H1 (cell line): ENCODE measurements at regions not wholly inside any gene's neighbourhood (a gene's known extent, or its start where the extent isn't known, plus 50 kb on each side); places are given as distances from the start of the nearest gene placed in this dataset.

Experiments
- CTCF ChIA-PET: fragments of 300-600 bp; sonication (Branson Sonifier 250); formaldehyde crosslinking; loops from one replicate; lab custom pipeline; 2021; ENCODE audit not compliant: partially characterized antibody; lab: Charles Lee
- POLR2A ChIA-PET: fragments of 300-600 bp; sonication (Branson Sonifier 250); formaldehyde crosslinking; loops from one replicate; lab custom pipeline; 2021; ENCODE audit warnings: inconsistent platforms; ENCODE audit not compliant: partially characterized antibody; lab: Charles Lee
- DNase-seq, 2 experiments: peaks; one replicate each; pipeline versions ENCODE4 v3.0.0 to v3.0.0-alpha.2; 2010 to 2022; ENCODE audit warnings: low spot score in 2 of 2, low read depth in 1 of 2, mixed read lengths in 1 of 2
- FAIRE-seq: peaks from 2 replicates; lab custom pipeline; 2011; peaks lifted over from hg19 to GRCh38; lab: Jason Lieb, UNC
- H2AFZ ChIP-seq: 2 replicates; pipeline ENCODE4 v1.8.1; 2012; ENCODE audit warnings: low read length, inconsistent platforms
- H2AK5ac ChIP-seq: 2 replicates; pipeline ENCODE4 v1.6.1; 2013; ENCODE audit warnings: low read depth, low read length
- H2BK120ac ChIP-seq: replicated peaks from 2 replicates; pipeline ENCODE3; 2013; ENCODE audit warnings: low read depth, low read length, inconsistent platforms
- H2BK12ac ChIP-seq: 2 replicates; pipeline ENCODE4 v1.6.1; 2013; ENCODE audit warnings: low read depth, low read length
- H2BK15ac ChIP-seq: 2 replicates; pipeline ENCODE4 v1.6.1; 2013; ENCODE audit warnings: low read length
- H2BK20ac ChIP-seq: 2 replicates; pipeline ENCODE4 v1.6.1; 2013; ENCODE audit warnings: low read length
- H2BK5ac ChIP-seq: 2 replicates; pipeline ENCODE4 v1.6.1; 2013; ENCODE audit warnings: low read depth, low read length
- H3K14ac ChIP-seq: 2 replicates; pipeline ENCODE4 v1.6.1; 2013; ENCODE audit warnings: inconsistent platforms; ENCODE audit not compliant: insufficient read length
- H3K18ac ChIP-seq: 2 replicates; pipeline ENCODE4 v1.6.1; 2013; ENCODE audit warnings: low read length; ENCODE audit errors: extremely low read depth
- H3K23ac ChIP-seq: 2 replicates; pipeline ENCODE4 v1.6.1; 2013; ENCODE audit warnings: inconsistent platforms; ENCODE audit not compliant: insufficient read length
- H3K23me2 ChIP-seq: 2 replicates; pipeline ENCODE4 v1.6.1; 2013; ENCODE audit warnings: low read depth, low read length
- H3K27ac ChIP-seq: 2 replicates; pipeline ENCODE4 v1.6.1; 2011; ENCODE audit warnings: low read depth, low read length, inconsistent platforms
- H3K27me3 ChIP-seq, 4 experiments: replicated peaks in 1 of 4; 1 replicate in 1 of 4; 2 replicates in 3 of 4; pipeline versions ENCODE4 v1.6.1 to v1.8.1; 2011 to 2013; ENCODE audit warnings: low read length in 3 of 4, mild to moderate bottlenecking in 3 of 4, inconsistent platforms in 2 of 4, mixed read lengths in 2 of 4, moderate library complexity in 1 of 4; ENCODE audit not compliant: control insufficient read depth in 3 of 4, insufficient read depth in 3 of 4; ENCODE audit errors: extremely low read depth in 1 of 4
- H3K36me3 ChIP-seq, 4 experiments: 2 replicates each; pipeline versions ENCODE4 v1.6.1 to v1.8.1; 2011 to 2013; ENCODE audit warnings: mild to moderate bottlenecking in 4 of 4, low read length in 3 of 4, moderate library complexity in 2 of 4, control low read depth in 1 of 4, inconsistent platforms in 1 of 4; ENCODE audit not compliant: insufficient read depth in 4 of 4, control insufficient read depth in 2 of 4
- H3K4ac ChIP-seq: replicated peaks from 2 replicates; pipeline ENCODE3; 2013; ENCODE audit warnings: low read length, low read depth, mixed read lengths, inconsistent platforms; ENCODE audit not compliant: insufficient read length
- H3K4me1 ChIP-seq, 4 experiments: replicated peaks in 1 of 4; 1 replicate in 1 of 4; 2 replicates in 3 of 4; pipeline versions ENCODE4 v1.6.1 to v1.8.1; 2011 to 2013; ENCODE audit warnings: low read length in 3 of 4, inconsistent platforms in 2 of 4, mixed read lengths in 1 of 4; ENCODE audit not compliant: insufficient read depth in 4 of 4, control insufficient read depth in 3 of 4
- H3K4me2 ChIP-seq, 2 experiments: 2 replicates each; pipeline versions ENCODE4 v1.6.1 to v1.8.1; 2011 to 2013; ENCODE audit warnings: low read depth in 2 of 2, low read length in 2 of 2, control low read depth in 1 of 2, inconsistent platforms in 1 of 2, mild to moderate bottlenecking in 1 of 2; ENCODE audit not compliant: insufficient read depth in 1 of 2
- H3K4me3 ChIP-seq, 4 experiments: fragments of 200-600, 300-600 bp in 1 of 4; sonication (generic), shearing (Covaris generic), sonication (Bioruptor Twin) in 1 of 4; 2 replicates each; pipeline versions ENCODE4 v1.5.1 to v1.8.1; 2011 to 2016; ENCODE audit warnings: low read length in 4 of 4, low read depth in 3 of 4, control low read depth in 2 of 4, inconsistent platforms in 2 of 4, mild to moderate bottlenecking in 2 of 4, mixed read lengths in 1 of 4, moderate library complexity in 1 of 4; ENCODE audit not compliant: insufficient read depth in 2 of 4; ENCODE audit errors: extremely low read depth in 1 of 4
- H3K56ac ChIP-seq: replicated peaks from 2 replicates; pipeline ENCODE3; 2013; ENCODE audit warnings: low read depth, mild to moderate bottlenecking, mixed read lengths, low read length, inconsistent platforms; ENCODE audit not compliant: insufficient read length
- H3K79me1 ChIP-seq: 2 replicates; pipeline ENCODE4 v1.6.1; 2013; ENCODE audit warnings: low read depth, low read length, control low read depth
- H3K79me2 ChIP-seq, 2 experiments: 2 replicates each; pipeline versions ENCODE4 v1.6.1 to v1.8.1; 2012 to 2013; ENCODE audit warnings: low read length in 2 of 2, mild to moderate bottlenecking in 2 of 2, inconsistent platforms in 1 of 2; ENCODE audit not compliant: insufficient read depth in 2 of 2, control insufficient read depth in 1 of 2
- H3K9ac ChIP-seq, 4 experiments: replicated peaks in 1 of 4; 1 replicate in 1 of 4; 2 replicates in 3 of 4; pipeline versions ENCODE4 v1.6.1 to v1.8.1; 2011 to 2013; ENCODE audit warnings: low read depth in 3 of 4, low read length in 3 of 4, control low read depth in 2 of 4, mild to moderate bottlenecking in 2 of 4, moderate library complexity in 2 of 4, inconsistent platforms in 1 of 4; ENCODE audit errors: extremely low read depth in 1 of 4
- H3K9me3 ChIP-seq, 2 experiments: 2 replicates each; pipeline versions ENCODE4 v1.6.1 to v1.8.1; 2012 to 2013; ENCODE audit warnings: mild to moderate bottlenecking in 2 of 2, moderate library complexity in 2 of 2, control low read depth in 1 of 2, inconsistent platforms in 1 of 2, low read depth in 1 of 2, low read length in 1 of 2, mixed read lengths in 1 of 2; ENCODE audit not compliant: insufficient read depth in 2 of 2
- H4K20me1 ChIP-seq, 2 experiments: replicated peaks in 1 of 2; 2 replicates each; pipeline versions ENCODE3 to v1.8.1; 2011 to 2013; ENCODE audit warnings: inconsistent platforms in 2 of 2, low read length in 2 of 2, mild to moderate bottlenecking in 1 of 2; ENCODE audit not compliant: insufficient read depth in 2 of 2, control insufficient read depth in 1 of 2
- H4K5ac ChIP-seq: 2 replicates; pipeline ENCODE4 v1.6.1; 2013; ENCODE audit warnings: low read length, low read depth, mixed read lengths, inconsistent platforms; ENCODE audit not compliant: insufficient read length
- H4K8ac ChIP-seq: 2 replicates; pipeline ENCODE4 v1.8.0; 2013; ENCODE audit warnings: mild to moderate bottlenecking, moderate library complexity, low read length, inconsistent platforms; ENCODE audit not compliant: insufficient read depth; ENCODE audit errors: extremely low read depth
- H4K91ac ChIP-seq: replicated peaks from 2 replicates; pipeline ENCODE3; 2013; ENCODE audit warnings: low read length, mixed read lengths, inconsistent platforms; ENCODE audit not compliant: insufficient read length
- BACH1 ChIP-seq: IDR thresholded peaks from 2 replicates; pipeline ENCODE4 v1.6.1; 2012; ENCODE audit warnings: low read length, improper control_type of control experiment
- BCL11A ChIP-seq, 2 experiments: IDR thresholded peaks; one replicate each; pipeline ENCODE4 v1.6.1; 2011; ENCODE audit warnings: low read depth in 2 of 2, low read length in 2 of 2, mild to moderate bottlenecking in 2 of 2
- CBX8 ChIP-seq: fragments of 300-800, 300-1000 bp; sonication (generic); IDR thresholded peaks from 2 replicates; pipeline ENCODE4 v1.7.1; 2016; ENCODE audit warnings: low read depth, low read length, borderline replicate concordance
- CHD1 ChIP-seq: IDR thresholded peaks from 2 replicates; pipeline ENCODE4 v1.6.1; 2012; ENCODE audit warnings: low read depth, low read length, improper control_type of control experiment
- CREB1 ChIP-seq: IDR thresholded peaks from 2 replicates; pipeline ENCODE4 v1.6.1; 2012; ENCODE audit warnings: inconsistent platforms
- EP300 ChIP-seq, 2 experiments: IDR thresholded peaks; 1 replicate in 1 of 2; 2 replicates in 1 of 2; pipeline ENCODE4 v1.6.1; 2011 to 2012; ENCODE audit warnings: low read depth in 2 of 2, low read length in 2 of 2, mild to moderate bottlenecking in 2 of 2, borderline replicate concordance in 1 of 2, inconsistent platforms in 1 of 2, moderate library complexity in 1 of 2
- EZH2 ChIP-seq: fragments of 200-600 bp; sonication (generic); IDR thresholded peaks from 2 replicates; pipeline ENCODE4 v1.7.1; 2012; ENCODE audit warnings: low read depth, mild to moderate bottlenecking, moderate library complexity, low read length, inconsistent platforms; ENCODE audit not compliant: severe bottlenecking
- FOSL1 ChIP-seq: IDR thresholded peaks from 2 replicates; pipeline ENCODE4 v1.6.1; 2011; ENCODE audit warnings: mild to moderate bottlenecking, low read depth, low read length, moderate library complexity; ENCODE audit not compliant: insufficient read depth
- JUND ChIP-seq: IDR thresholded peaks from 2 replicates; pipeline ENCODE4 v1.6.1; 2011; ENCODE audit warnings: mild to moderate bottlenecking, improper control_type of control experiment, low read length
- KDM4A ChIP-seq: IDR thresholded peaks from one replicate; pipeline ENCODE4 v1.7.1; 2012; ENCODE audit warnings: low read depth, mild to moderate bottlenecking, moderate library complexity, low read length, inconsistent platforms; ENCODE audit not compliant: severe bottlenecking
- NRF1 ChIP-seq: IDR thresholded peaks from 2 replicates; pipeline ENCODE4 v1.6.1; 2011; ENCODE audit warnings: mild to moderate bottlenecking, low read depth, low read length, improper control_type of control experiment
- POU5F1 ChIP-seq: IDR thresholded peaks from 2 replicates; pipeline ENCODE4 v1.6.1; 2011; ENCODE audit warnings: low read depth, mild to moderate bottlenecking, low read length, moderate library complexity
- SIX5 ChIP-seq: IDR thresholded peaks from 2 replicates; pipeline ENCODE4 v1.6.1; 2011; ENCODE audit warnings: mild to moderate bottlenecking, low read depth, low read length
- TBP ChIP-seq: IDR thresholded peaks from 2 replicates; pipeline ENCODE4 v1.6.1; 2011; ENCODE audit warnings: low read depth, low read length, improper control_type of control experiment
- TCF12 ChIP-seq: IDR thresholded peaks from 2 replicates; pipeline ENCODE4 v1.6.1; 2011; ENCODE audit warnings: low read depth, mild to moderate bottlenecking, low read length
- WGBS, 2 experiments: shearing (Covaris generic) in 1 of 2; methylation state at CpG; one replicate each; pipeline versions ENCODE4 v1.1.6 to v1.1.7; 2013 to 2015; ENCODE audit warnings: low lambda C conversion rate in 2 of 2, mixed read lengths in 2 of 2, inconsistent platforms in 1 of 2, low coverage in 1 of 2, missing lambda C conversion rate in 1 of 2; ENCODE audit not compliant: insufficient replicate concordance in 2 of 2, insufficient coverage in 1 of 2, insufficient read length in 1 of 2; ENCODE audit errors: extremely low coverage in 1 of 2, missing lambda C conversion rate in 1 of 2; 5-methylcytosine and 5-hydroxymethylcytosine counted together
- TF ChIP-seq, protein P1 (sequence below): IDR thresholded peaks from 2 replicates; pipeline ENCODE4 v1.6.1; 2012; ENCODE audit warnings: inconsistent platforms

DNA sequence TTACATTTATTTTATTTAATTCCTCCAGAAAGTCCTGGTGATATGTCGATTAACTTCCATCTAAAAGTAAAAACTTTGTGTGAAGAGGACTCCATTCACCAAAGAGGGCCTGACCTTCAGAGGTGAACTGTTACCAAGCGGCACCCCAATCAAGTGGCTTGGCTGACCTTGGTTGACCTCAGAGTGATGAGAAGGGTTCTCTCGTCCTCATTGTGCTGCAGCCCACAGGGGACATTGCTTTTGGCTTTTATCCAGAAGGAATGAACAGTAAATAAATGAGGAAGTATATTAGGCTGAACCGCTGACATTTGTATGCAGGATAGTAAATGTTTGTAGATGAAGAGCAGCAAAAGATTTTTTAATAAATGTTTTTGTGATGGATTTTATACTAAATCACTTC lies 172.4 kb upstream of the MKI67 start:
- FAIRE-seq (no peak), DNase-seq (no peak)
- H2BK120ac ChIP-seq = no peak overlapping the region
- H4K20me1 ChIP-seq = no peaks in the 10 kb centered on the region
- H3K14ac ChIP-seq = no peak overlapping the region
- H2AK5ac ChIP-seq = no peak overlapping the region
- H3K79me2 ChIP-seq = no peaks in the 10 kb centered on the region
- H2BK5ac ChIP-seq = no peak overlapping the region
- H3K9ac ChIP-seq = no peak overlapping the region
- H2BK20ac ChIP-seq = no peak overlapping the region
- H3K23me2 ChIP-seq = no peaks in the 10 kb centered on the region
- no peak overlapping the region for H2AFZ ChIP-seq
- H3K4me2 ChIP-seq = no peak overlapping the region
- no peak overlapping the region for H3K4ac ChIP-seq
- H3K18ac ChIP-seq = no peak overlapping the region
- no peak overlapping the region for H2BK15ac ChIP-seq
- H4K91ac ChIP-seq = no peak overlapping the region
- H2BK12ac ChIP-seq = no peak overlapping the region
- H3K79me1 ChIP-seq = no peaks in the 10 kb centered on the region
- no peak overlapping the region for H4K5ac ChIP-seq
- H4K8ac ChIP-seq = no peak overlapping the region
- H3K56ac ChIP-seq = no peak overlapping the region
- H3K36me3 ChIP-seq = no peaks in the 10 kb centered on the region
- no peak overlapping the region for H3K4me3 ChIP-seq
- H3K23ac ChIP-seq = no peak overlapping the region
- no peaks in the 10 kb centered on the region for H3K4me1 ChIP-seq
- no peaks in the 10 kb centered on the region for H3K27me3 ChIP-seq
- POLR2A ChIA-PET = no interaction called here
- WGBS, 2 experiments = 96% methylated on average over 4 of the region's 4 CpGs; no CpG with 5 or more reads in 1 of the 2 experiments
- no peak overlapping the region for H3K27ac ChIP-seq
- CTCF ChIA-PET = interaction anchor here (1.9 kb wide), 1 partner anchor 31 kb away, joined by 4 read pairs; no protein-coding TSS in a partner anchor
- H3K9me3 ChIP-seq = peaks cover 15 to 22% of the 10 kb centered on the region in 2 experiments; a peak in 2 of 4 replicates
- TF ChIP-seq EZH2 = no peak
- no peak for TF ChIP-seq JUND
- no peak for TF ChIP-seq SIX5
- no peak for TF ChIP-seq NRF1
- no peak for TF ChIP-seq BCL11A (IDR thresholded peaks at IDR 0.05; ENCODE audit: low read depth in 2 of 2, low read length in 2 of 2)
- TF ChIP-seq TBP = no peak
- TF ChIP-seq CBX8 = no peak
- TF ChIP-seq CREB1 = no peak
- TF ChIP-seq, protein P1, sequence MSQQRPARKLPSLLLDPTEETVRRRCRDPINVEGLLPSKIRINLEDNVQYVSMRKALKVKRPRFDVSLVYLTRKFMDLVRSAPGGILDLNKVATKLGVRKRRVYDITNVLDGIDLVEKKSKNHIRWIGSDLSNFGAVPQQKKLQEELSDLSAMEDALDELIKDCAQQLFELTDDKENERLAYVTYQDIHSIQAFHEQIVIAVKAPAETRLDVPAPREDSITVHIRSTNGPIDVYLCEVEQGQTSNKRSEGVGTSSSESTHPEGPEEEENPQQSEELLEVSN = no peak
- no peak for TF ChIP-seq EP300 (IDR thresholded peaks at IDR 0.05; ENCODE audit: borderline replicate concordance in 1 of 2, low read depth in 2 of 2, low read length in 2 of 2)
- TF ChIP-seq CHD1 = no peak
- TF ChIP-seq KDM4A = no peak
- no peak for TF ChIP-seq POU5F1
- no peak for TF ChIP-seq BACH1
- no peak for TF ChIP-seq FOSL1
- TF ChIP-seq TCF12 = no peak
